Brain microvascular endothelial cell (primary cell): ENCODE measurements at regions not wholly inside any gene's neighbourhood (a gene's known extent, or its start where the extent isn't known, plus 50 kb on each side); places are given as distances from the start of the nearest gene placed in this dataset.
"Not testable (repeated sequence)": the region's sequence is repeated elsewhere in the genome, so short reads cannot be mapped to it uniquely, and the experiment has no call there.

Experiments
- DNase-seq: peaks from one replicate; pipeline ENCODE4 v3.0.0-alpha.2; 2020
- H3K27ac ChIP-seq: fragments of 250-450 bp; sonication (Bioruptor Pico); 2 replicates; pipeline ENCODE4 v1.5.1; 2020; ENCODE audit warnings: mild to moderate bottlenecking, moderate library complexity
- H3K27me3 ChIP-seq: fragments of 250-450 bp; sonication (Bioruptor Pico); replicated peaks from 2 replicates; pipeline ENCODE4 v1.5.1; 2020; ENCODE audit warnings: mild to moderate bottlenecking
- H3K36me3 ChIP-seq: fragments of 250-450 bp; sonication (Bioruptor Pico); replicated peaks from 2 replicates; pipeline ENCODE4 v1.5.1; 2020; ENCODE audit warnings: mild to moderate bottlenecking
- H3K4me3 ChIP-seq: 2 replicates; pipeline ENCODE4 v1.5.1; 2011; ENCODE audit warnings: low read depth, mild to moderate bottlenecking, control low read depth, low read length, moderate library complexity
- in situ Hi-C: cut with HindIII; loops from 2 replicates; pipeline ENCODE4 v1.10.0; 2017; ENCODE audit warnings: low sequenced_read_pairs, low pct_ligation_motif_present
- TF ChIP-seq, protein P1 (sequence below): IDR thresholded peaks from 2 replicates; pipeline ENCODE4 v1.5.1; 2011; ENCODE audit warnings: low read depth, mild to moderate bottlenecking, moderate library complexity, low read length, control low read depth, inconsistent platforms; ENCODE audit errors: missing control alignments

DNA sequence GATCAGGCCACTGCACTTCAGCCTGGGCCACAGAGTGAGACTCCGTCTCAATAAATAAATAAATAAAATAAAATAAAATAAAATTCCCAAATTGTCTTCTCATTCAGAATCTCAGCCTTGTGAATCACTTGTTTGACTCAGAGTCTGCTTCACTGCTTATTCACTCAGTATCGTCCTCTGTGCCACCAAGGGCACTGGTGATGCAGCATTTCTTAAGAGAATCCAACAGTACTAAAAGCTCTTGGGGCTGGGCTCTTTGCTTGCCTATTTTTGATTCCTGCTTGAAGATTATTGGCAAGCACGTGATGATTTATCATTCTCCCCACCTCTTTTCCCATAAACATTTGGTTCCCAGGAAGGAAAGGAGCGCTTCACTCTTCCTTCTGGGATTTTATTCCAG lies 54.8 kb upstream of the HMGB1 start:
- no peak overlapping the region for H3K4me3 ChIP-seq
- in situ Hi-C loops = no loop called here
- no peaks in the 10 kb centered on the region for H3K36me3 ChIP-seq
- no peak overlapping the region for H3K27ac ChIP-seq
- DNase-seq = peak; percentile 66
- TF ChIP-seq, protein P1, sequence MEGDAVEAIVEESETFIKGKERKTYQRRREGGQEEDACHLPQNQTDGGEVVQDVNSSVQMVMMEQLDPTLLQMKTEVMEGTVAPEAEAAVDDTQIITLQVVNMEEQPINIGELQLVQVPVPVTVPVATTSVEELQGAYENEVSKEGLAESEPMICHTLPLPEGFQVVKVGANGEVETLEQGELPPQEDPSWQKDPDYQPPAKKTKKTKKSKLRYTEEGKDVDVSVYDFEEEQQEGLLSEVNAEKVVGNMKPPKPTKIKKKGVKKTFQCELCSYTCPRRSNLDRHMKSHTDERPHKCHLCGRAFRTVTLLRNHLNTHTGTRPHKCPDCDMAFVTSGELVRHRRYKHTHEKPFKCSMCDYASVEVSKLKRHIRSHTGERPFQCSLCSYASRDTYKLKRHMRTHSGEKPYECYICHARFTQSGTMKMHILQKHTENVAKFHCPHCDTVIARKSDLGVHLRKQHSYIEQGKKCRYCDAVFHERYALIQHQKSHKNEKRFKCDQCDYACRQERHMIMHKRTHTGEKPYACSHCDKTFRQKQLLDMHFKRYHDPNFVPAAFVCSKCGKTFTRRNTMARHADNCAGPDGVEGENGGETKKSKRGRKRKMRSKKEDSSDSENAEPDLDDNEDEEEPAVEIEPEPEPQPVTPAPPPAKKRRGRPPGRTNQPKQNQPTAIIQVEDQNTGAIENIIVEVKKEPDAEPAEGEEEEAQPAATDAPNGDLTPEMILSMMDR = no peak
- H3K27me3 ChIP-seq = no peaks in the 10 kb centered on the region

DNA sequence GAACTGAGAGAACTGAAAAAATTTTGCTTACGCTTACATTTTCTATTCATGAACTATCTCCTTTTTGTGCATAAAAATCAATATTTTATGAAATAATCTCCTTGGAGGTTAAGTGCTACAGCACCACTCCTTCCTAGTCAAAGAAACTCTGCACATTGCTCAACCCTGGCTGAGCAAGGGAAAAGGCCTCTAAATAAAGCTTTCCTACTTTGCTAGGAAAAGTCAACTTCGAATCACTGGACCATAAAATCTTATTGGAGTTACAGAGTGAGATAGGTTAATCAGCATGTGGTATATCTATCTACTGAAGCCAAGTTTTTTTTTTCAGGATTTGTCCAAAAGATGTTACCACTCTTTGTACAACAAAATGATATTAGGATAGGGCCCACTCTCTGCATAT lies 57.5 kb upstream of the HMGB1 start:
- in situ Hi-C loops = no loop called here
- TF ChIP-seq, protein P1 = no peak

DNA sequence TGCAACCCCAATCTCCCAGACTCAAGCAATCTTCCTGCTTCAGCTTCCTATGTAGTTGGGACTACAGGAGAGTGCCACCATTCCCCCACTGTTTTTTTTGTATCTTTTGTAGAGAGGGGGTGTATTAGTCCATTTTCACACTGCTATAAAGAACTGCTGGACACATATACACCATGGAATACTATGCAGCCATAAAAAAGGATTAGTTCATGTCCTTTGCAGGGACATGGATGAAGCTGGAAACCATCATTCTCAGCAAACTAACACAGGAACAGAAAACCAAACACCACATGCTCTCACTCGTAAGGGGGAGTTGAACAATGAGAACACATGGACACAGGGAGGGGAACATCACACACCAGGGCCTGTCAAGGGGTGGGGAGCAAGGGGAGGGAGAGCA lies 58.1 kb upstream of the HMGB1 start:
- H3K27ac ChIP-seq, H3K36me3 ChIP-seq, H3K27me3 ChIP-seq, DNase-seq, H3K4me3 ChIP-seq, in situ Hi-C loops: not testable (repeated sequence)

More for the DNA sequence above, 57.5 kb upstream of the HMGB1 start:
- Histone ChIP-seq H3K36me3 (no peaks in the 10 kb centered on the region), H3K27me3 (no peaks in the 10 kb centered on the region), H3K4me3 (no peak overlapping the region), H3K27ac (no peak overlapping the region)
- DNase-seq = no peak

DNA sequence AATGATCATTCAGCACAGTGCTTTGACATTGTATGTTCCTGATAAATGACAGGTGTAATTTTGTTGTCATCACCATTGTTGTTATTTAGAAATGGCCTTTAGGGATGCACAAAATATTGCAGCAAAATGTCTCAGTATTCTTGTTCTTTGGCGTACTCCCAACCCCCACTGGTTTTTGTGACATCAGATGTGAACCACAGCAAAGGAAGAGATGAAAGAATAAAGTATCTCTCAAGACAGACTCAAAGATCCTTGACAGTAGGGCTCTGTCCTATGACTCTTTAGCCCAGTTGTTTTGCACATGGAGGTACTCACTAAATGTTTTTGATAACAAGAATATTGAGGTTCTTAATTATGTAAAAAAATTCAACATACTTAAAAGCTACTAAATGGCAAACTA lies 59.5 kb upstream of the HMGB1 start:
- H3K27ac ChIP-seq, H3K27me3 ChIP-seq, DNase-seq, H3K4me3 ChIP-seq, in situ Hi-C loops, H3K36me3 ChIP-seq: not testable (repeated sequence)

DNA sequence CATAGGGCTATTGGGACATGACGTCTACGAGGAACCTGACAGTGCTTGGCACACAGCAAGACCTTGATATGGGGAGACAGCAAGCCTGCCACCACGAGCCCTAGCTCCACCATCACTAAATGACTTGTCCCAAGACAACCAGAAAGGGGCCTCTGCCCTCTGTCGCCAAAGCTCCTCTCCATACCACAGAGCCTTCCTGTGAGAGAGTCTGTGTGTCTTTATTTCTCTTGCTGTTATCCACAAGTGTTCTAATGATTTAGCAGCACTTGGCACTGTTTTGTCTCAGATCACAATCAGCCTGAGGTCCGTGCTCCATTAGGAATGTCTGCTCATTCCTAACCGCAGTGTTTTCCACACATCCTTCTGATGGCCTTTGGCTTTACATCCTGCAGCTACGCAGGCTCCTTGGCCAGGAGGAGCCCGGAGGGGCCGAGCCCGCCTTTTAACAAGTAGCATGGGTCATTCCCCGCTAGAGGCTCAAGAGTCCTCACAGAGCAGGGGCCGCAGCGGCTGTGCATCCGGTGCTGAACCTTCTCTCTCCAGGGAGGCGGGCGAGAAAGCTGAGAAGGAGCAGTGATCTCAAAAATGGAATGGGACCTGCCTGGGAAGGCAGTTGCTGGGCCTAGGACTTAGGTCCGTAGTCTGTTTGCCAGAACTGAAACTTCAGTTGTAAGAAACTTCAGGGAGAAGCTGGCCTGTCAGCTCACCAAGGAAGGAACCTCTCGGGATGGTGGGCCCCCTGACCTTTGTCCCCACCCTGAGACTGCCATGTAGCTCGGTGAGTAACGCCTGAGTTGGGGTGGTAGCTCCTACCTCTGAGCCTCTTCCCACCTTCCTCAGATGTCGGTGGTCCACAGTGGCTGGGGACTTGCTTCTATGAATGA lies 61.1 kb upstream of the HMGB1 start:
- H3K36me3 ChIP-seq = no peaks in the 10 kb centered on the region
- H3K27me3 ChIP-seq = no peaks in the 10 kb centered on the region
- peak; percentile 6 for DNase-seq
- H3K4me3 ChIP-seq = no peak overlapping the region
- in situ Hi-C loops = no loop called here
- TF ChIP-seq, protein P1 = no peak
- no peak overlapping the region for H3K27ac ChIP-seq

DNA sequence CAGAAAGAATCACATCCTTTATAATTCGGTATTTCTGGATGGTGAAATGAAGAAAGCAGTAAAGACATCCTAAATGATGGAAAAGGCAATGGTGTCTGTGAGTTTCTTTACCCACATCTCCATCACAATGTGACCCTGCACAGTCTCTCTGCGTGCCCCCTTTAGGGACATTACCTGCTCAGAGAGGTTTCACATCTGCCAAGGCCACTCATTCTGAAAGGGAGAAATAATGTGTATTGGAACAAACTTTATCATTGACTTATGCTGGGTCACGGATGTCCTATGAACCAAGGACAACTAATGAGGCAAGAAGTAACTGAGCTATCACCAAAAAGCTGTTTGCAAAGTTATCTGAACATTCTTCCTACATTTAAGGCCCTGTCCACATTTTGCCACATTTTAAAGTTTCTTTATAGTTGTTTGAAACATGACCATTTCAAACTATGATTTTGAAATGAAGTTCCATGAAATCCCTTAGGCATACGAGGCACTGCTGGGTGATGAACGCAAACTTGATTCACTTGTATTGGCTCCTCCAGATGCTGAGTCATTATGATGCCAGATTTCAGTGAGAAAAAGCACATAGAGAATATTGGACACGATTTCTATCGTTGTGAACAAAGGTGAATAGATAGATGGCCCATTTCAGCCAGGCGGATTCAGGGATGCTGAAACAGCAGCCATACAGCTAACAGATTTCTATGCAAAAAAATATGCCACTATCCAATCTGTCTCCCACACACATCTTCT lies 63.5 kb upstream of the HMGB1 start:
- Histone ChIP-seq H3K27ac (no peak overlapping the region), H3K4me3 (no peak overlapping the region), H3K36me3 (no peaks in the 10 kb centered on the region), H3K27me3 (no peaks in the 10 kb centered on the region)
- DNase-seq = no peak
- in situ Hi-C loops = no loop called here
- TF ChIP-seq, protein P1 = no peak
